DMS 273 (cell line): ENCODE measurements at regions not wholly inside any gene's neighbourhood (a gene's known extent, or its start where the extent isn't known, plus 50 kb on each side); places are given as distances from the start of the nearest gene placed in this dataset.

Experiments
- DNase-seq: peaks from one replicate; lab custom pipeline; 2025; ENCODE audit not compliant: unreplicated experiment; lab: John Stamatoyannopoulos, UW

DNA sequence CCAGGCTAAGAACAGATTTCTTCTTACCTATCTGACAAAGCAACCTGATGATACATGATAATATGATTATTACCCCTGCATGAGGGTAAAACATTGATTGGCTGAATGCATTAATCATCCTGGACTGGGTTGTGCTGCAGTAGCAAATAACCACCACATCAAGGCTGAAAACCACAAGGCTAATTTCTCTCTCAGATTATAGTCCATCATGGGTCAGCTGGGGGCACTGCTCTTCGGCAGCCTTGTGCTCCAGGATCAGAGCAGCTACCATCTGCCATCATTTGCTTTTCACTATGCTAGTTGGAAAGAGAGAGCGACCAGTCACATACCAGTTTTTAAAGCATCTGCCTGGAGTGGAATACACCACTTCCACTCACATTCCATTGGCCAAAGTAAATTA, 383.5 kb downstream of the RASEF start:
- DNase-seq = peak; percentile 57

GRCh38 chr9:82680179-82680935, 382.6 kb downstream of the RASEF start:
- DNase-seq = peak; percentile 18

DNA sequence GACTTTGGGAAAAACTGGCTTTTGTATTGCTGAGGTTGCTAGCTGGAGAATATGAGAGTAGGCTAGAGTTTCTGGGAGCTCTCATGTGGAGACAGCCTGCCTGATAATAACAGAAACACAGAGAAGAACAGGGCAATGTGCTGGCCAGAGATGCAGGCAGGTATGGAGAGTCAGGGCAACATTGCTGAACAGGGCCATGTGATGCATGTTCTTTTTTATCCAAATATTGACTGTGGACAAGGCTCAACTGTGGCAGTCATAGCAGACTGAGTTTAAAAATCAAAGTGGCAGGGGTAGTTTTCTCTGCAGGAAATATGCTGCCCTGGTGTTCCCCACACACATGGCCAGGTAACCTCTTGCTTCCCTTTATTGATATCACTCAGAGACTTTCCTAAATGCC, 381.1 kb downstream of the RASEF start:
- DNase-seq = no peak

- DNase-seq = peak; percentile 3
Measured at GRCh38 chr9:82682431-82682830, 380.5 kb downstream of the RASEF start.

DNA sequence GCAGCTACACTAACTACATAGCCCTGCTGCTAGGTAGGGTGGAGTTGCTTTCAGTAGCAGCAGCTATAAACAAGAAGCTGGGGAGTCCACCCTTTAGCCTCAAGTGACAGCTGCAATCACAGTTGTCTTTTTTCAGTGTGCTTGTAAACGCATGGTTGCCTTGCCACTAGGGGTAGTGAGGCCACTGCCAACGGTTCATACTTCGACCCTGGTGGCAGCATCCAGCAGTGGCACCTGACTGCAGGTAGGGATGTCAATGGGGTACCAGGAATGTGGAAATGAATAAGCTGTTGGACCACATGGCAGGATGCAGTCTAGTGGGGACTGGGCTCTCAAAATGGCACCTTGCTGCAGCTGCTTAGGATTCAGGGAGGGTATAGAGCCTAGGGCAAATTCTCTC, 367.2 kb downstream of the RASEF start:
- DNase-seq = no peak

DNA sequence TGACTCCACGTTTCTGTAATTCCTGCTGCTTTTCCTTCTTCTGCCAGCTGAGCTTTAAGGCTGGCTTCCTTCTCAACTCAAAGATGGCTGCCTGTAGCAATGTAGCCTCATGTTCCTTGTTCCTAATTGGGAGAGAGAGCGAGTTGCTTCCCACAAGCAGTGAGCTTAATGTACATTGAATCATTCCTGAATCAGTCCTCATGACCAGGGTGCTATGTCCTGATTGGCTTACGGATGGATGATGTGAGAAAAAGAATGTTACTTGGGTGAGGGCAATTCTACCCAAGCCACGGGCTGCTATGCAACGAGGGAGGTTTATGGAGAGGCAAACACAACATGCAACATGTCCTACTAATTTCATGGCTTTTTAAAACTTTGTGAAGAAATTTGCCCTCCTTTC, 356.2 kb downstream of the RASEF start:
- no peak for DNase-seq

DNA sequence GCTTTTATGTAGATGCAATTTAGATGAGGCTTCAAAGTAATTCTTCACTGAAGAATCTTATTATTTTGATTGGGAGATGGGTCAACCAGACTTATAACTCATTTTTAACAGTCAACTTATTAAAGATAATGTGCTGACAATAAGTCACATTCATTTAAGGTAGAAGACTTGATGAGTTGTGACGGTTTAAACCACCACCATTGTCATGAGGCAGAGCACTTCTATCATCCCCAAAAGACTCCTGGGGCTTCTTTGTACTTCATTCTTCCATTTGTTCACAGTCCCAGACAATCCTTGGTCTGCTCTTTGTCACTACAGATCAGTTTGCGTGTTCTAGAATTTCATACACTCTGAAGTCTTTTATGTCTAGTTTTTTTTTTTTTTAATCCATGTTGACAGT, 346.1 kb downstream of the RASEF start:
- no peak for DNase-seq

DNA sequence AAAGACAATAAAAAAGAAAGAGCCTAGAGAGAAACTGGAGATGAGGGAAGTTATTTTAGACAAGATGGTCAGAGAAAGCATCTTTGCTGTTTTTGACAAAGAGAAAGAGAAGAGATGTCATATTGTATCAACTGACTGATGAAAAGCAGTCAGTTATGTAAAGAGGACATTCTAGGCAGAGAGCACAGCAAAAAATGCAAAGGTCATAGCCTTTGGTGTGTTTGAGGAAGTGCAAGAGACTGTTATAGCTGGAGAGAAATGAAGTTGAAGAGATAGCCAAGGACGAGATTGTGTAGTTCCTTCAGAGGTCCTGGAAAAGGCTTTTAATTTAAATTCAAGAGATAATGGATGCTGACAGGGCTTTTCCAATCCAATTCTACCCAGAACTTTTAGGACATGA, 342.4 kb downstream of the RASEF start:
- no peak for DNase-seq

- DNase-seq = no peak
Measured at GRCh38 chr9:82721593-82721992, 341.3 kb downstream of the RASEF start.

DNA sequence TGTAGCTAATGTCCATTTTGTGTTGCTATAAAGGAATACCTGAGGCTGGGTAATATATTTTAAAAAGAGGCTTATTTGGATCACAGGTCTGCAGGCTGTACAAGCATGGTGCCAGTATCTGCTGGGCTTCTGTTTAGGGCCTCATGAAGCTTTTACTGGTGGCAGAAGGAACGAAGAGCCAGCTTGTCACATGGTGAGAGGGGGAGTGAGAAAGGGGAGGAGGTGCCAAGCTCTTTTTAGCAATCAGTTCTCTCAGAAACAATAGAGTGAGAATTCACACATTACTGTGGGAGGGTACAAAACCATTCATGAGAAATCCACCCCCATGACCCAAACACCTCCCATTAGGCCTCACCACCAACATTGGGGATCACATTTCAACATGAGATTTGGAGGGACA, 340.9 kb downstream of the RASEF start:
- DNase-seq = no peak

DNA sequence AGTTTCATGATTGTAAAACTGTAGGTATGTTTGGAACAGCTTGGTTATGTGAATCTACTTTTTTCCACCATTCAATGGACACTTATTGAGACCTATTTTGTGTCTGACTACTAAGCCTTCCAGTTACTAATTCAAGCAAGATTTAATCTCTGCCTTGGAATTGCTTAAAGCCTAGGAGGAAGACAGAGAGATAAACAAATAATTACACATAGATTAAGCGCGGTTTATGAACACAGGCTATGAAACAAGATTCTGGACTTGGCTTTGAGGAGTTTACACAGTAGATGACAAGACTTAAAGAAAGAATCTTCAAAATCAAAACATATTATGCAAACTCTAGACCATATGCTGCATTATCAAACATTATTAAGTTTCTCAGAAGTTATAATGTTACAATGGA, 340.4 kb downstream of the RASEF start:
- no peak for DNase-seq

DNA sequence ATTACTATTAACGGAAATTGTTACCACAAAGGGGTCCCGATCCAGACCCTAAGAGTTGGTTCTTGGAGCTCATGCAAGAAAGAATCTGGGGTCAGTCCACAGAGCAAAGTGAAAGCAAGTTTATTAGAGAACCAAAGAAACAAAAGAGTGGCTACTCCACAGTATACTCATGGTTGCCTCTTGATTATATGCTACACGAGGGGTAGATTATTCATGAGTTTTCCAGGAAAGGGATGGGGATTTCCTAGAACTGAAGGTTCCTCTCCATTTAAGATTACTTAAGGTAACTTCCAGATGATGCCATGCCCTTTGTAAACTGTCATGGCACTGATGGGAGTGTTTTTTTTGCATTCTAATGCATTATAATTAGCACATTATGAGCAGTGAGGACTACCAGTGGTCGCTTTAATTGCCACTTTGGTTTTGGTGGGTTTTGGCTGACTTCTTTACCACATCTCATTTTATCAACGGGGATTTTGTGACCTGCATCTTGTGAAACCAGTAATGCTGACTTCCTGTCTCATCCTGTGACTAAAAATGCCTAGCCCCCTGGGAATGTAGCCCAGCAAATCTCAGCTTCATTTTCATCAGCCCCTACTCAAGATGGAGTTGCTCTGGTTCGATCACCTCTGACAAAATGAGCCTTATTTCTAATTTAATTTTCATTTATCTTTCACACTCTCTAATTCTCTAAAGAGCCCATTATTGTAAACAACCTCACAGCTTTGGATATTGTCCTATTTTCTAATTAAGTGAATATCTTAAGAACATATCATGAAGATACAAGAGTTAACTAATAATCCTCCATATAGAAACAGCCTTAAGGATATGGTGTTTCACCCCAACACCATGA, 336.3 kb downstream of the RASEF start:
- no peak for DNase-seq

DNA sequence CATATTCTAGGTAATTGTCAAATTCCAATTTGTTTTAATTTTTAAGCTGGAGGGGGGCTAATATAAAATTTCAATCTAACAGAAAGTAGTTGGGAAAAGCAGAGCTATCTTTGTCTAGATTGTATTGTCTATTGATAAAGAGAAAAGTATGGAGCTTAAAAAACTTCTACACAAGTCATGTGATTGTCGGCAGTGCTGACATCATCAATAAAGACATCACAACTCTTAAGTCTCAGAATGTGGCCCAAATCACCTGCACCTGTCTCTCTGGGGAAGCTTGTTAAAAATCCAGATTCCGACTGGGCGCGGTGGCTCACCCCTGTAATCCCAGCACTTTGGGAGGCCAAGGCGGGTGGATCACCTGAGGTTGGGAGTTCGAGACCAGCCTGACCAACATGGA, 333.8 kb downstream of the RASEF start:
- DNase-seq = no peak

- DNase-seq = no peak
Measured at GRCh38 chr9:82729991-82730589, 332.9 kb downstream of the RASEF start.

DNA sequence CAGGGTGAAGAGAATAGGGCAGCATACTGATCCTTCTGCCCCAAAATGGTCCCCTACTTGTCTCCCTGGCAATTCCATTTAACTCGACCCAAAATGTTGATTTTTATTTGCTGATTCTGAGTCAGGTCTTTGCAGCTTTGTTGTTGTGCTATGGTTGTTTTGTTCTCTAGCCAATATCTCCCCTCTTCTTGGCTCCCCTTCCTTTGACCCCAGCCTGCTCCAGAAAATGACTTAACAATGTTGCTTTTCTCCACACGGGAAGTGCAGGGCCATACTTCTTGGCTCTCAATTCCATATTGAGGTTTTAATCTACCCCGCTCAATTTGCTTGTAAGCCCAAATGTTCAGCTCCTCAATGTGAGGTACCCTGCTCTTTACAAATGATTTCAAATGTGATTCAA, 330.0 kb downstream of the RASEF start:
- no peak for DNase-seq

- DNase-seq = no peak
Measured at GRCh38 chr9:82736126-82736525, 326.8 kb downstream of the RASEF start.

- no peak for DNase-seq
Measured at GRCh38 chr9:82736701-82737100, 326.2 kb downstream of the RASEF start.

GRCh38 chr9:82745919-82746318, 317.0 kb downstream of the RASEF start:
- no peak for DNase-seq

DNA sequence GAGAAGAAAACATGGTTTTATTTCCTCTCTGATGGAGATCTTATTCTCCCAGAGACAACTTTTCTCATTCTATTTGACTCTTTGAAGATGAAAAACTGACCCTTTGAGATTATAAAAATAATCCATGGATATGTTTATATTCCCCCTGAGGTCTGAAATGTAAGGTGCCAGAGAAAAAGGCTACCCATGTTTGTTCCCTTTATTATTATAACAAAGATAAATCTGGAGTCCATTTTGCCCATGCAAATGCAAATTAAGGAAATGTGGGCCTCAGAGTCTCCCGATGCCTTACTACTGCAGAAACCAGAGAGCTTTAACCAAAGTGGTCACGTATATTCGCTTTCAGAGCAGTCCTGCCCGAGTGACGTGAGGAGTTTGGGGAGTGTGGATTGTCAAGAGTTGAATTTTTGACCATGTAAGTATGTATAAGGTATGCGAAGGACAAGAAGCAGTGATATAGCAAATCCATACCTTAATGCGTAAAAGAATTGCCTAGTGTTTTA, 312.5 kb downstream of the RASEF start:
- DNase-seq = no peak

- no peak for DNase-seq
Measured at GRCh38 chr9:82757924-82758323, 305.0 kb downstream of the RASEF start.

DNA sequence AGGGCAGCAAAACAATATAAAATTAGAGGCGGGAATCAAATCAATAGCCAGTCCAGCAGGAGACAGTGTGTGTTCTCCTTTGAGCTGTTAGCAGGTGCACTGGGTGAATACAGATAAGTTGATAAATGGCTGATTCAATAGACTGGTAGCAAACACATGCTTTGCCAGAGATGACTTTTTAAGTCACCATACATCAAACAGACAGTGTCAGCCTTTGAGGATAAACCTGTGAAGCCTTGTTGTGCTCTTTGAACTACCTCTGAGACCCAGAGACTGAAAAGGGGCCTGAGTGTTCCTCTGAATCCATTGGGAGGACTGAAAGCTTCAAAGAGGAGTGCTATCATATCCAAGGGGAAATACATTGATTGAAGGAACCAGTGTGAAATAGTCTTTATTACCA, 301.9 kb downstream of the RASEF start:
- no peak for DNase-seq

DNA sequence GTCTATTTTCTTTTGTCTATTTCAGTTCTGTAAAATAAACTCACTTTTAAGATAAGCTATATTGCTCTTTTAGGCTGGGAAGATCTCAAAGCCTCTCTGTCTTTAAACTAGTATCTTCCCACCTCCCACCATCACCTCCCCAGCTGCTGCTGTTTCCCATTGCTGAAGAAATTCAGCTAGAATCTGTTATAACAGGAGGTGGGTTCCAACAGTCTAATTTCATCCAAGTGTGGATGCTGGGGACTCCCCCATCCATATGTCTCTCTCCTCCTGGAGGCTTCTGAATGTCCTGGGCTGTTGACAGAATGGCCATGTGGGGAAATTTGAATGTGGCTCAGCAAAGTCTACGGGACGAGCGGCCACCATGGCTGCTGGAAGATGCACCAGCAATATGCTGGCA, 301.0 kb downstream of the RASEF start:
- peak; percentile 9 for DNase-seq
